Endothelial cell of umbilical vein (primary cell): ENCODE measurements at regions not wholly inside any gene's neighbourhood (a gene's known extent, or its start where the extent isn't known, plus 50 kb on each side); places are given as distances from the start of the nearest gene placed in this dataset.

Experiments
- BruUV-seq: library from RNA; stranded (reverse); fragments of 400-500 nt; replicated peaks from 2 replicates; lab custom pipeline; 2021; lab: Mats Ljungman, UMichigan
- CTCF ChIA-PET: fragments of 300-600, 350-600 bp; sonication (Branson Sonifier 250); formaldehyde crosslinking; loops from one replicate; lab custom pipeline; 2021; ENCODE audit warnings: antibody characterized with exemption, inconsistent platforms; lab: Charles Lee
- POLR2A ChIA-PET: fragments of 300-600, 350-600 bp; sonication (Branson Sonifier 250); formaldehyde crosslinking; loops from one replicate; lab custom pipeline; 2021; ENCODE audit warnings: antibody characterized with exemption, inconsistent platforms; lab: Charles Lee
- DNase-seq: peaks from one replicate; pipeline ENCODE4 v3.0.0-alpha.2; 2011; ENCODE audit warnings: low read depth, low spot score
- FAIRE-seq: peaks from 2 replicates; lab custom pipeline; 2011; peaks lifted over from hg19 to GRCh38; lab: Jason Lieb, UNC
- H2AFZ ChIP-seq: 2 replicates; pipeline ENCODE4 v1.6.0; 2012; ENCODE audit warnings: low read depth, low read length, control low read depth, inconsistent platforms
- H3K27ac ChIP-seq: 2 replicates; pipeline ENCODE4 v1.5.1; 2011; ENCODE audit warnings: low read depth, mild to moderate bottlenecking, control low read depth, low read length, moderate library complexity; ENCODE audit not compliant: insufficient read depth
- H3K27me3 ChIP-seq, 2 experiments: 2 replicates each; pipeline versions ENCODE4 v1.6.0 to v1.6.1; 2011; ENCODE audit warnings: low read length in 2 of 2, mixed read lengths in 1 of 2; ENCODE audit not compliant: control insufficient read depth in 2 of 2, insufficient read depth in 2 of 2
- H3K36me3 ChIP-seq, 2 experiments: 2 replicates in 1 of 2; 3 replicates in 1 of 2; pipeline ENCODE4 v1.5.1; 2011; ENCODE audit warnings: low read length in 2 of 2, mild to moderate bottlenecking in 1 of 2, moderate library complexity in 1 of 2; ENCODE audit not compliant: control insufficient read depth in 2 of 2, insufficient read depth in 2 of 2; ENCODE audit errors: extremely low read depth in 1 of 2
- H3K4me1 ChIP-seq: 3 replicates; pipeline ENCODE4 v1.5.1; 2011; ENCODE audit warnings: mild to moderate bottlenecking, low read length; ENCODE audit not compliant: control insufficient read depth, insufficient read depth; ENCODE audit errors: extremely low read depth
- H3K4me2 ChIP-seq: 2 replicates; pipeline ENCODE4 v1.6.1; 2011; ENCODE audit warnings: low read length, control low read depth, mixed read lengths; ENCODE audit not compliant: insufficient read depth
- H3K4me3 ChIP-seq, 3 experiments: fragments of 200-600 bp in 1 of 3; sonication (generic), shearing (Covaris generic) in 1 of 3; replicated peaks in 1 of 3; 2 replicates each; pipeline ENCODE4 v1.5.1; 2011 to 2016; ENCODE audit warnings: control low read depth in 3 of 3, low read length in 3 of 3, mild to moderate bottlenecking in 2 of 3, inconsistent platforms in 1 of 3, low read depth in 1 of 3, moderate library complexity in 1 of 3; ENCODE audit not compliant: insufficient read depth in 1 of 3
- H3K79me2 ChIP-seq: 2 replicates; pipeline ENCODE4 v1.6.0; 2012; ENCODE audit warnings: low read length, inconsistent platforms; ENCODE audit not compliant: control insufficient read depth, insufficient read depth
- H3K9ac ChIP-seq: replicated peaks from 2 replicates; pipeline ENCODE3; 2011; ENCODE audit warnings: low read length, control low read depth; ENCODE audit not compliant: insufficient read depth; ENCODE audit errors: extremely low read depth
- H3K9me1 ChIP-seq: replicated peaks from 3 replicates; pipeline ENCODE4 v1.6.0; 2011; ENCODE audit warnings: mild to moderate bottlenecking, low read length; ENCODE audit not compliant: control insufficient read depth, insufficient read depth; ENCODE audit errors: extremely low read depth
- H3K9me3 ChIP-seq: replicated peaks from 2 replicates; pipeline ENCODE4 v1.5.1; 2012; ENCODE audit warnings: low read length, inconsistent platforms; ENCODE audit not compliant: control insufficient read depth, insufficient read depth
- H4K20me1 ChIP-seq: replicated peaks from 2 replicates; pipeline ENCODE3; 2011; ENCODE audit warnings: mild to moderate bottlenecking, low read length; ENCODE audit not compliant: control insufficient read depth, insufficient read depth; ENCODE audit errors: extremely low read depth
- CTCF ChIP-seq, 2 donors: IDR thresholded peaks; 1 replicate in 1 of 2; 2 replicates in 1 of 2; pipeline ENCODE4 v1.5.1; 2011; ENCODE audit warnings: low read length in 2 of 2, mild to moderate bottlenecking in 2 of 2, moderate library complexity in 2 of 2, control low read depth in 1 of 2, inconsistent platforms in 1 of 2, low read depth in 1 of 2; ENCODE audit not compliant: insufficient read depth in 1 of 2; ENCODE audit errors: extremely low read depth in 1 of 2
- EZH2 ChIP-seq: IDR thresholded peaks from 2 replicates; pipeline ENCODE4 v1.6.1; 2012; ENCODE audit warnings: borderline replicate concordance, low read depth, mild to moderate bottlenecking, moderate library complexity, low read length, inconsistent platforms; ENCODE audit not compliant: severe bottlenecking
- FOS ChIP-seq: IDR thresholded peaks from 2 replicates; pipeline ENCODE4 v1.6.1; 2011; ENCODE audit warnings: mild to moderate bottlenecking, low read length, moderate library complexity, borderline replicate concordance; ENCODE audit not compliant: insufficient read depth
- GATA2 ChIP-seq: IDR thresholded peaks from 2 replicates; pipeline ENCODE4 v1.7.0; 2011; ENCODE audit warnings: low read depth, mild to moderate bottlenecking, moderate library complexity, mixed read lengths, low read length; ENCODE audit not compliant: insufficient read length, insufficient read depth
- JUN ChIP-seq: IDR thresholded peaks from 2 replicates; pipeline ENCODE4 v1.6.1; 2011; ENCODE audit warnings: borderline replicate concordance, low read depth; ENCODE audit not compliant: insufficient read length, insufficient read depth
- MAX ChIP-seq: IDR thresholded peaks from 2 replicates; pipeline ENCODE4 v1.6.1; 2011; ENCODE audit not compliant: insufficient read depth, insufficient read length
- MYC ChIP-seq: IDR thresholded peaks from one replicate; pipeline ENCODE4 v1.6.1; 2011; ENCODE audit warnings: mild to moderate bottlenecking, low read depth, low read length
- POLR2A ChIP-seq: IDR thresholded peaks from 2 replicates; pipeline ENCODE4 v1.6.1; 2012; ENCODE audit warnings: low read depth, mild to moderate bottlenecking, control low read depth, low read length
- POLR2AphosphoS5 ChIP-seq: IDR thresholded peaks from 2 replicates; pipeline ENCODE4 v1.6.1; 2012; ENCODE audit warnings: low read depth, mild to moderate bottlenecking, control low read depth, low read length, moderate library complexity; ENCODE audit not compliant: insufficient read depth
- dilution Hi-C: fragments of 300-500 bp; cut with MboI; formaldehyde crosslinking; loops from one replicate; pipeline ENCODE4 v1.15.0; 2019; ENCODE audit warnings: low sequenced_read_pairs; ENCODE audit not compliant: extremely low pct_ligation_motif_present
- intact Hi-C: fragments of 100-400 bp; cut with micrococcal nuclease; formaldehyde crosslinking; loops from one replicate; pipeline ENCODE4 v1.10.0; 2022

- no peaks in the 10 kb centered on the region for H3K36me3 ChIP-seq
- intact Hi-C loops (no loop called here), dilution Hi-C loops (no loop called here)
- CTCF ChIA-PET, result no interaction called here
- no peak for FAIRE-seq
- H3K4me3 ChIP-seq, result no peak overlapping the region
- H3K27me3 ChIP-seq, result no peaks in the 10 kb centered on the region
- H3K27ac ChIP-seq, result no peak overlapping the region
- no peaks in the 10 kb centered on the region for H3K79me2 ChIP-seq
- POLR2A ChIA-PET, result no interaction called here
- H2AFZ ChIP-seq, result no peak overlapping the region
- no peak for DNase-seq
- H3K9me3 ChIP-seq, result no peaks in the 10 kb centered on the region
- H3K4me2 ChIP-seq, result no peak overlapping the region
- no TSS peak for BruUV-seq
- no peaks in the 10 kb centered on the region for H4K20me1 ChIP-seq
- H3K9me1 ChIP-seq, result no peaks in the 10 kb centered on the region
- H3K4me1 ChIP-seq, result no peaks in the 10 kb centered on the region
- H3K9ac ChIP-seq, result no peak overlapping the region
- no peak for TF ChIP-seq POLR2AphosphoS5
- TF ChIP-seq EZH2, result no peak
- TF ChIP-seq FOS, result no peak
- no peak for TF ChIP-seq CTCF (IDR thresholded peaks at IDR 0.05; ENCODE audit: extremely low read depth in 1 of 2, insufficient read depth in 1 of 2, low read depth in 1 of 2, low read length in 2 of 2)
Observed at GRCh38 chr6:164252291-164252690, 837.8 kb downstream of the QKI start.

- H3K27ac ChIP-seq, result no peak overlapping the region
- H3K9me3 ChIP-seq, result no peaks in the 10 kb centered on the region
- DNase-seq (no peak), FAIRE-seq (no peak)
- TF ChIP-seq GATA2, result no peak
- TF ChIP-seq CTCF (IDR thresholded peaks at IDR 0.05; ENCODE audit: extremely low read depth in 1 of 2, insufficient read depth in 1 of 2, low read depth in 1 of 2, low read length in 2 of 2), result no peak
- no peak for TF ChIP-seq POLR2AphosphoS5
- no peak for TF ChIP-seq MAX
- TF ChIP-seq FOS, result no peak
- no peak for TF ChIP-seq MYC
- TF ChIP-seq JUN, result no peak
- no peak for TF ChIP-seq EZH2
- TF ChIP-seq POLR2A, result no peak
- no peaks in the 10 kb centered on the region for H3K79me2 ChIP-seq
- H3K4me1 ChIP-seq, result no peaks in the 10 kb centered on the region
- no peak overlapping the region for H3K4me3 ChIP-seq
- CTCF ChIA-PET, result no interaction called here
- no peak overlapping the region for H3K4me2 ChIP-seq
- POLR2A ChIA-PET, result interaction anchor here (0.7 kb wide), 1 partner anchor 83 kb away, joined by 4 read pairs; no protein-coding TSS in a partner anchor
- H3K9me1 ChIP-seq, result no peaks in the 10 kb centered on the region
- H3K27me3 ChIP-seq, result no peaks in the 10 kb centered on the region
- no TSS peak for BruUV-seq
- intact Hi-C loops (no loop called here), dilution Hi-C loops (no loop called here)
- H3K36me3 ChIP-seq, result no peaks in the 10 kb centered on the region
- no peak overlapping the region for H3K9ac ChIP-seq
- no peaks in the 10 kb centered on the region for H4K20me1 ChIP-seq
- no peak overlapping the region for H2AFZ ChIP-seq
Observed at GRCh38 chr6:164247106-164247505, 832.6 kb downstream of the QKI start.
